ENCODE measurements at regions not wholly inside any gene's neighbourhood (a gene's known extent, or its start where the extent isn't known, plus 50 kb on each side); places are given as distances from the start of the nearest gene placed in this dataset.

DNA sequence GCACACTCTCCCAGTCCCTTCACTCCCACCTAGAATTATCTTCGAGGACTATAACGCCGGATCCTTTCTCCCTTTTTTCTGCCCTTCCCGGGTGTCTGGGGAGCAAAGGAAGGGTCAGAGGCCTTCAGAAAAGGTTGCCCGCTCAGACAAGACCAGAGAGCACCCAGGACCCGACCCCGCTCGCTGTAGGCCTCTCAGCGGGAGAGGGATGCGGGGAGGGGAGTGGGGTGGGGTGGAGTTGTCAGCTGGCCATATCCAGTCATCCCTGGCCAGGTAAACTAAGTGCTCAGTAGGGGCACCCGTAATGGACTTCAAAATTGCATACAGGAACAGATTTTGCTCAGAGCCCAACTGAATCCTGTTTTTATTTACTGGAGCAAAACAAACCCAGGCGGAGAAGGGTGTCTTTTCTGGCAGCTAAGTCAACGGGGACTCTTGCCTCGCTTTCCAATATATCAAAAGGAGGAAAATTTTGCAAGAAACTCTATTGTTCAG lies 65.0 kb downstream of the NOL4 start:
- no peak for DNase-seq (ENCODE audit: low spot score)

- DNase-seq (ENCODE audit: low spot score) = peak; percentile 12
Observed at GRCh38 chr18:34158881-34159690, 65.6 kb downstream of the NOL4 start.

GRCh38 chr18:34153711-34154110 lies 71.0 kb downstream of the NOL4 start:
- DNase-seq (ENCODE audit: low spot score) = peak; percentile 8

- no peak for DNase-seq (ENCODE audit: low spot score)
Observed at GRCh38 chr18:34131006-34131405, 93.7 kb downstream of the NOL4 start.

DNA sequence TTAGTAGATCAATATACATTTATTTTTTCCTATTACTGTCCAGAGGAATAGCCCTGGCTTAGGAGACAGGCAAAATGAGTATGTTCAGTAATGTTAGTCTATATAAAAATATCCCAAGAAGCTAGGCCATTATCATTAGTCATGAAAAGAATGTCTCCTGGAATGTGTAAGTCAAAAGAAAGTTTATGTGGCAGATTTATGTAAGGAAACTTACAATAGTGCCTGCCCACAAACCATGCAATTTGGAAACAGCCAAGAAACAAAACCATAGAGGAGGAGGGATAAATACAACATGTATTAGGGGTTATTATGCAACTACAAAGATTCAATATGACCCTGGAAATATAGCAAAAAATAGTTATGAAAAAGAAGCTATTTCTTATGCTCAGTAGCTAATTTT lies 96.3 kb downstream of the NOL4 start:
- peak; percentile 4 for DNase-seq (ENCODE audit: low spot score)

- no peak for DNase-seq (ENCODE audit: low spot score)
Observed at GRCh38 chr18:34126121-34126520, 98.6 kb downstream of the NOL4 start.

DNA sequence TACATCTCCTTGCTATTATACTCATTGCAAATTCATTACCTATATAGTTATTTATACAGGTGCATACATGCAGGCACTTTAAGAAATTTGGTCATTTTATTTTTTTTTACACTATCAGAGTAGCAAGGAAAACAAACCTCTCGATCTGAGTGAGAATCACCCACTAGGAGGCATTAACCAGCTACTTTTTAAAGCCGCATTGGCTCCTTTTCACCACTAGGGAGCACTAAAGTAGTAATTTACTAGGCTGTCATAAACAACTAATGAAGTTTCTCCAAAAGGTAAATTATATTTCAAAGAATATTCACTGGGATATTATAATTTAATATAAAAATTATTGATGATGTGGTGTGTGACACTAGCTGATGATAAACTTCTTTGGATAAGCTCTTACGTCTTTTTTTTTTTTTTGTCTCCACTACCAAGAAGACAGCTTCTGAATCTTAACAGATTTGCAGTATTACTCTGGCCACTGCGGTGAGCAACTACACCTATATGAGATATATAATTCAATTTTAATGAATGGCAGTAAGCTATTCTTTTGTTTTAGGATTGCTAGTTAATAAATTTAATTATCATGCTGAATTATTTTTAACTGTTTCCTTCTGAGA lies 101.9 kb downstream of the NOL4 start:
- peak; percentile 55 for DNase-seq (ENCODE audit: low spot score)

DNA sequence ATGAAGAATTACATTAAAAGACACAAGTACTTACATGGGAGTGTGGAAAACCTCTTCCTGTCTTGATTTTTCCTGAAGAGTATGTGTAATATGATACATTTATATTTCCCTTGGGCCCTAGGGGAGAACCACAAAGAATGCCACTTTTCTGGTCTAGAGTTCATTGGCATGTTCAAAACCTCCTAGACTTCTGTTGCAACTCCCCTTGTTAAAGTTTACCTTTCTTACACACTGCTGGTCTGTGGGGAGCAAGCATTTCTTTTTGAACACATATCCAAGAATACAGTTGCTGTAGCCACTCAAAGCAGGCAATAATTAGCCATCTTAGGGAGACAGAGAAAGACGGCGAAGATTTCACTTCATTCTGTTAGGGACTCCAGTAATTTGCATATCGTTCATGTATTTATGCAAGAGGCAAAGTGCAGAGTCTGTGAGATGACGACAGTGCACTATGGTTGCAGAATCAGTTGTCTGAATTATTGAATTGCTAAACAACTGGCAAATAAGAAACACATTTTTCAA lies 103.5 kb downstream of the NOL4 start:
- DNase-seq (ENCODE audit: low spot score) = peak; percentile 5

GRCh38 chr18:34120294-34120693 lies 104.4 kb downstream of the NOL4 start:
- peak; percentile 3 for DNase-seq (ENCODE audit: low spot score)

DNA sequence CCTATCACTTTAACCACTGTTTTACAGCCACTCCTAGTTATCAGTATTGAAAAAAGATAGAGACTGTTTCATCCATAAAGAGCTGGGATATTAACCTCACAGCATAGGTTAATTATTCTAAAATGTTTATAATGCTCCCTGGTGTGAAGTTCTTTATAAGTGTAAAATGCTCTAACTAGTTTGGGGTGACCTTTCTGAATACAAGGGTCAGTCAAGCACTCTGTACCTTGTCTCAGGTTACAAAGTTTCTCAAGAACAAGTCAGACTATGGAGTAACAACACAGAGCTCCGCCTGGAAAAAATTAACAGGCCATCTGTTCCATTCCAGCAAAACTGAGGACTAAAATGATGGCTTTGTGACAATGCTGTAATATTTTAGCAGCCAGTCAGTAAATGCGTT lies 107.4 kb downstream of the NOL4 start:
- DNase-seq (ENCODE audit: low spot score) = no peak

DNA sequence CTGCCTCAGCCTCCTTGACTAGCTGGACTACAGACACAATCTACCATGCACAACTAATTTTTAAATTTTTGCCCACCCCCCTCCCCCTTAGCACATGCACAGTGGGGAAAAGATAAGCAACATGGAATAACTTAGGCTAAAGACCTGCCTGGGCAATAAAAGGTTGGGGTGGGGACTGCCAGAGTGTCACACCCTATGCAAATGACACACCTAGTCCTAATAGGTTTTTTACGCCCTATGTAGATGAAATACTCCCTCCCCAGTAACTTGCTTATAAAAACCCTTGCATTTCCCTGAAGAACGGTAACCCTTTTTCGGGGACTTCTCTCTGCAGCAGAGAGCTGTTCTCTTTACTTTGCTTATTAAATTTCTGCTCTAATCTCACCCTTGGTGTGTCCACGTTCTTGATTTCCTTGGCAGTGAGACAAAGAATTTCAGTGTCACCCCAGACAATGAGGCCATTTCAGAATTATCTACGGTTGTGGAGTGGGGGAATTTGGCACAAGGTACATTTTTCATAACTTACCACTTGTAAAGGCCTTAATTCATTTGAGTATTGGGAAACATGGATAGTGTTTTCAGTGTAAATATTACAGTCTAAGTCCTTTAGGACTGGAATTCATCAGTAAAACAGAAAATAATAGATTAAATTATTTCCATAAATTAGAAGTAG lies 109.2 kb downstream of the NOL4 start:
- no peak for DNase-seq (ENCODE audit: low spot score)

DNA sequence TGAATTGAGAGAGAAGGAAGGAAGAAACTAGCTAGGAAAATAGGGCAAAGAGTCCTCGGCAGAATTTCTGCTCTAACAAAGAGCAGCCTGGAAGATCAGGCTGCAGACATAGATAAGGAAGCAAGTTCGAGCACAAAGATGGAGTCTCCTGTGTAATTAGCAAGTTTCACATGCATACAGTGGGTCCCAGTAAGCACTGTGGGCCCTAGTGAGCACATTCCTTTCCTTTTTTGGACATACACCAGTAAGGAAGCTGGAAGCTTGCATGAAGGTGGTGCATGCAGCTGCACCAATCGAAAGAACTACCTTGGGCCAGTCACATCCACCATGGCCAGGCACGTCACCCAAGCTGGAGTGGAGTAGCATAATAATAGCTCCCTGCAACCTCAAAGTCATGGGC lies 109.7 kb downstream of the NOL4 start:
- DNase-seq (ENCODE audit: low spot score) = no peak

- no peak for DNase-seq (ENCODE audit: low spot score)
Observed at GRCh38 chr18:34108206-34108605, 116.5 kb downstream of the NOL4 start.

DNA sequence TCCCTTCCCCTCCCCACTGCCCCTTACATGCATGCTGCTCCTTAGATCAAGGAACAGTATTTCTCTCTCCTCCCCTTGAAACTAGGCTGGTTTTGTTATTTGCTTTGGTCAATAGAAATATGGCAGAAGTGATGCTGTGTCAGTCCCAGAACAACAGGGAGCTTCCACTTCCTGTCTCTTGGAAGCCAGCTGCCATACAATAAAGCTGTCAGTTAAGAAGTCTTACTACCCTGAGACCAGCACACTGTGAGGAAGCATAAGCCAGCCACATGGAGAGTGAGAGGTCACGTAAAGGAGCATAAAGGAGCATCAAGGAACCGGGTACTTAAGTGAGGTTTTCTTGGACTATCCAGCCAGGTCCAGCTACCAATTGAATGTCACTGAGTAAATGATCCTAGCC lies 126.6 kb downstream of the NOL4 start:
- no peak for DNase-seq (ENCODE audit: low spot score)

DNA sequence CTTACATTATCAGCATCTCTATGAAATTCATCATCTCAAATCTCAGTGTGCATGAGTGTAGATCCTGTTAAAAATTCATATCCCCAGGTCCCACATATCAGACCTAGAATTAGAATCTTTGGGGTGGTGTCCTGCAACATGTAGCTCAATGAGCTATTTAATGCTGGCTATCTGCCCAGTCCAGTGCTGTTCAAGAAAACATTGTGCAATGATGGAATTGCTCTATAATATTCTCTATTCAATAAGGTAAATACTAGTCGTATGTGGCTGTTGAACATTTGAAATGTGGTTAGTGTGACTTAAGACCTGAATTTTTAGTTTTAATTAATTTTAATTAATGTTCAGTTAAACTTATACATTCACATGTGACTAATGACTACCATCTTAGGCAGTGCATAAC lies 127.4 kb downstream of the NOL4 start:
- no peak for DNase-seq (ENCODE audit: low spot score)

- DNase-seq (ENCODE audit: low spot score) = no peak
Observed at GRCh38 chr18:34094148-34094547, 130.6 kb downstream of the NOL4 start.

DNA sequence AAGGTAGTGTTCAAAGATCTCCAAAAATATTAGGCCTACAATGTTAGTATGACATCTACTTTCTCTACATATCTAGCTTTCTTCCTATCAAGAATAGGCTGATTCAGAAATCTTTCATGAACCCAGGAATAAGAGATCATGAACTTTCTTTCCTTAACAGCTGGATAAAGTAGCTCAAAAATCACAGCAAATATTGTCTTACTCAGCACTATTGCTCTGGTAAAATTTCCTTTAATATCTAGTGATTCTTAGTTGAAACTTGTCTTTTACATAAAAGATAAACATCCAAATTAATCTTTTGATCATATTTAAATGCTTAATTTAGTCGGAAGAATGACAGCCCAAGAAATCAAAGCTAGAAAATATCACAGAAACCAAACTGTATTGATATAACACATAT lies 131.9 kb downstream of the NOL4 start:
- no peak for DNase-seq (ENCODE audit: low spot score)

DNA sequence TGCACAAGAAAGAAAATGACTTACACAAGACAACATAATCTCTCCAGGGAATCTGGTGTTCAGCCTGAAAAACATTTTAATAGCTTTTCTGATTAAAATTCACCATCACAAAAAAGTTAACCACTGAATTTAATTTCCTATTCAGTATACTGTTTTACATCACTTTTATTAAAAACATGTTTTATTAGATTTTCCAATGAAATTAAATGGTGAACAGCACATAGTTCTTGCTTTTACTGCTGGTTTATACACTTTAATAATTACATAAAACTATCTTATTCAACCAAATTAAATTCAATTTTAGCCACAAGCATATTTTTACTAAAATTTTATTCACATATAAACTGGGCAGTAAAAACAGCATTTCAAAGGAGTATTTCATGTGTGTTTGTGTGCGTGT lies 138.3 kb downstream of the NOL4 start:
- DNase-seq (ENCODE audit: low spot score) = no peak

GRCh38 chr18:34085140-34085739 lies 139.5 kb downstream of the NOL4 start:
- DNase-seq (ENCODE audit: low spot score) = no peak

DNA sequence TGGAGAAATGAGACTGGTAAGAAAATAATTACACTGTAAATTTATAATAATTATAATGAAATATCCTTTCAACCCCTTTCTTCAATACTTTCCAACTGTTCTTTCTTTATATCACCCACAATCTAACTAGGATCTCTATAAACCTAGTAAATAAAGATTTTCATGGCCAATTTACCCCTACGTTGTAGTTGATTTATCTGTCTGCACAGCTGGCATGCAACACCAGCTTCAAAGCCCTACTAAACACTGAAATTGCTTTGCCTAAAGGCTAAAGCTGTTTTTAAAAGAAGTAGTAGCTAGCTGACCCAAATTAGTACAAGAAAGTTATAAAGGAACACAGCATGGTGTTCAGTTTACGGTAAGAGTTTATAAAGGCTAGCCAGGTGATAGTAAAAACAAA lies 140.1 kb downstream of the NOL4 start:
- DNase-seq (ENCODE audit: low spot score) = no peak

DNA sequence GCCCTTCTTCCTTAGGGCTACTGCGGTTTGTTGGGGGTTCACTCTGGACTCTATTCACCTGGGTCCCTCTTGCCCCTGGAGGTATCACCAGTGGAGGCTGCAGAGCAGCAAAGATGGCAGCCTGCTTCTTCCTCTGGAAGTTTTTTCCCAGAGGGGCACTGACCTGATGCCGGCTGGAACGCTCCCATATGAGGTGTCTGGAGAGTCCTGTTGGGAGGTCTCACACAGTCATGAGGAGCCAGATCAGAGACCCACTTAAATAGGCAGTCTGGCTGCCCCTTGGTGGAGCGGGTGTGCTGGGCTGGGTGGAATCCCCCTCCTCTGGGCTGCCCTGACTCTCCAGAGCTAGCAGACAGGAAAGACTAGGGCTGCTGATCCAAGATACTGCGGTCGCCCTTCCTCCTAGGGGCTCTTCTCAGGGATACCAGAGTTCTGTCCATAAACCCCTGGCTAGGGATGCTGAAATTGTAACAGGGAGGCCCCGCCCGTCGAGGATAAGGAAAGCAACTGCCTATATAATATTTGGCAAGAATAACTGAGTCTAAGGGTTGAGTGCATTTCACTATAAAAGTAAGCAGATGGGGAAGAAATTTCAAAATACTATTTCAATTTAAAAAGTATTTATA lies 140.7 kb downstream of the NOL4 start:
- DNase-seq (ENCODE audit: low spot score) = no peak

DNA sequence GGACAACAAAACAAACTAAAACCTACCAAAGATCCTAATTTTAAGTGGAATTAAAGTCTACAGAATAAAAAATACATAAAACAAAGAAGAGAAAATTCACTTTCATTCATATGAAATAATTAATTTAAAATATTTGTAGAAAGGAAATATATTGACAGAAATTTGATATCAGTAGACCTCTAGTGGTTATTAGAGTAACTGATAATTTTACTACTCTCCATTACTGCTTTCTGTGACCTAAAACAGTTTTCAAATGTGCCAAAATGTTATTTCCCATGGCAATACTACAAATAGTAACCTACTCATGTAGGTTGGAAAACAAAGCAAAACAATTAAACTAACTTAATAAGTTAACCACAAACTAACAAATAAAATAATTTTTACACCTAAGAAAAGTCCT lies 147.1 kb downstream of the NOL4 start:
- no peak for DNase-seq (ENCODE audit: low spot score)
